HG02623 (cell line): ENCODE measurements at regions not wholly inside any gene's neighbourhood (a gene's known extent, or its start where the extent isn't known, plus 50 kb on each side); places are given as distances from the start of the nearest gene placed in this dataset.
"Not testable (repeated sequence)": the region's sequence is repeated elsewhere in the genome, so short reads cannot be mapped to it uniquely, and the experiment has no call there.

ENCODE experiments used
- ATAC-seq: cut with Tn5 transposase; IDR thresholded peaks from one replicate; pipeline ENCODE4 v1.9.1; 2021; ENCODE audit warnings: moderate library complexity; ENCODE audit not compliant: unreplicated experiment

- no peak for ATAC-seq
Measured at GRCh38 chr4:64829749-64830148, 420.5 kb upstream of the TECRL start.

- no peak for ATAC-seq
Measured at GRCh38 chr4:64824591-64824990, 415.3 kb upstream of the TECRL start.

- no peak for ATAC-seq
Measured at GRCh38 chr4:64822405-64822804, 413.2 kb upstream of the TECRL start.

- ATAC-seq: no peak
Measured at GRCh38 chr4:64821219-64821976, 412.1 kb upstream of the TECRL start.

- ATAC-seq: no peak
Measured at GRCh38 chr4:64814616-64815015, 405.4 kb upstream of the TECRL start.

- no peak for ATAC-seq
Measured at GRCh38 chr4:64807821-64808220, 398.6 kb upstream of the TECRL start.

GRCh38 chr4:64799751-64800150 lies 390.5 kb upstream of the TECRL start:
- ATAC-seq: no peak

GRCh38 chr4:64798828-64799227 lies 389.6 kb upstream of the TECRL start:
- not testable (repeated sequence) for ATAC-seq

- ATAC-seq: no peak
Measured at GRCh38 chr4:64796581-64796980, 387.3 kb upstream of the TECRL start.

- ATAC-seq: no peak
Measured at GRCh38 chr4:64784125-64784524, 374.9 kb upstream of the TECRL start.

- ATAC-seq: no peak
Measured at GRCh38 chr4:64781737-64782326, 372.6 kb upstream of the TECRL start.

GRCh38 chr4:64780664-64781063 lies 371.4 kb upstream of the TECRL start:
- ATAC-seq: no peak

- no peak for ATAC-seq
Measured at GRCh38 chr4:64777286-64777685, 368.0 kb upstream of the TECRL start.

- no peak for ATAC-seq
Measured at GRCh38 chr4:64776820-64777219, 367.6 kb upstream of the TECRL start.

- no peak for ATAC-seq
Measured at GRCh38 chr4:64774626-64775025, 365.4 kb upstream of the TECRL start.

- no peak for ATAC-seq
Measured at GRCh38 chr4:64771149-64771548, 361.9 kb upstream of the TECRL start.

- no peak for ATAC-seq
Measured at GRCh38 chr4:64767547-64767946, 358.3 kb upstream of the TECRL start.

- no peak for ATAC-seq
Measured at GRCh38 chr4:64766565-64766964, 357.3 kb upstream of the TECRL start.

GRCh38 chr4:64756016-64756415 lies 346.8 kb upstream of the TECRL start:
- ATAC-seq: no peak

- no peak for ATAC-seq
Measured at GRCh38 chr4:64747919-64748715, 338.9 kb upstream of the TECRL start.

GRCh38 chr4:64738240-64738639 lies 329.0 kb upstream of the TECRL start:
- ATAC-seq: no peak

GRCh38 chr4:64737854-64738138 lies 328.5 kb upstream of the TECRL start:
- ATAC-seq: not testable (repeated sequence)
